Right lobe of liver (tissue), 4 donors: ENCODE measurements at regions not wholly inside any gene's neighbourhood (a gene's known extent, or its start where the extent isn't known, plus 50 kb on each side); places are given as distances from the start of the nearest gene placed in this dataset.

Source experiments
- POLR2A ChIP-seq: fragments of 450-650 bp; IDR thresholded peaks from one replicate; pipeline ENCODE4 v1.6.1; 2017; ENCODE audit warnings: antibody characterized with exemption, mild to moderate bottlenecking
- TF ChIP-seq, protein P1 (sequence below), 4 donors: fragments of 200-600 bp in 3 of 4; fragments of 450-650 bp in 1 of 4; IDR thresholded peaks; one replicate each; pipeline versions ENCODE4 v1.5.1 to v1.8.0; 2016 to 2022; ENCODE audit warnings: antibody characterized with exemption in 4 of 4, mild to moderate bottlenecking in 2 of 4
- donor health status: DM: no; HTN: no; CAD: no.
- donor health status: DM: no; HTN: no; CAD: no.
- donor health status: DM: no; HTN: yes; CAD: no.

GRCh38 chr6:122154155-122154554 lies 245.3 kb upstream of the HSF2 start:
- TF ChIP-seq, protein P1, sequence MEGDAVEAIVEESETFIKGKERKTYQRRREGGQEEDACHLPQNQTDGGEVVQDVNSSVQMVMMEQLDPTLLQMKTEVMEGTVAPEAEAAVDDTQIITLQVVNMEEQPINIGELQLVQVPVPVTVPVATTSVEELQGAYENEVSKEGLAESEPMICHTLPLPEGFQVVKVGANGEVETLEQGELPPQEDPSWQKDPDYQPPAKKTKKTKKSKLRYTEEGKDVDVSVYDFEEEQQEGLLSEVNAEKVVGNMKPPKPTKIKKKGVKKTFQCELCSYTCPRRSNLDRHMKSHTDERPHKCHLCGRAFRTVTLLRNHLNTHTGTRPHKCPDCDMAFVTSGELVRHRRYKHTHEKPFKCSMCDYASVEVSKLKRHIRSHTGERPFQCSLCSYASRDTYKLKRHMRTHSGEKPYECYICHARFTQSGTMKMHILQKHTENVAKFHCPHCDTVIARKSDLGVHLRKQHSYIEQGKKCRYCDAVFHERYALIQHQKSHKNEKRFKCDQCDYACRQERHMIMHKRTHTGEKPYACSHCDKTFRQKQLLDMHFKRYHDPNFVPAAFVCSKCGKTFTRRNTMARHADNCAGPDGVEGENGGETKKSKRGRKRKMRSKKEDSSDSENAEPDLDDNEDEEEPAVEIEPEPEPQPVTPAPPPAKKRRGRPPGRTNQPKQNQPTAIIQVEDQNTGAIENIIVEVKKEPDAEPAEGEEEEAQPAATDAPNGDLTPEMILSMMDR (IDR thresholded peaks at IDR 0.05) = no peak
- no peak for TF ChIP-seq POLR2A
